H9 (cell line): ENCODE measurements at regions not wholly inside any gene's neighbourhood (a gene's known extent, or its start where the extent isn't known, plus 50 kb on each side); places are given as distances from the start of the nearest gene placed in this dataset.

Source experiments
- DNase-seq: peaks from one replicate; pipeline ENCODE4 v3.0.0-alpha.2; 2017
- H2AFZ ChIP-seq: one replicate; pipeline ENCODE4 v1.6.1; 2013; ENCODE audit warnings: mild to moderate bottlenecking, low read length, control low read depth, moderate library complexity
- H2AK5ac ChIP-seq: 2 replicates; pipeline ENCODE4 v1.6.1; 2013; ENCODE audit warnings: low read length, control low read depth, mixed read lengths; ENCODE audit not compliant: insufficient read length
- H2BK120ac ChIP-seq: one replicate; pipeline ENCODE4 v1.6.1; 2013; ENCODE audit warnings: low read depth, mild to moderate bottlenecking, low read length, control low read depth, inconsistent platforms; ENCODE audit not compliant: poor library complexity, severe bottlenecking
- H2BK12ac ChIP-seq: 2 replicates; pipeline ENCODE4 v1.6.1; 2013; ENCODE audit warnings: low read length, control low read depth, mixed read lengths, low read depth; ENCODE audit not compliant: insufficient read length
- H2BK15ac ChIP-seq: 2 replicates; pipeline ENCODE4 v1.6.1; 2013; ENCODE audit warnings: low read depth, low read length, control low read depth
- H2BK20ac ChIP-seq: one replicate; pipeline ENCODE4 v1.6.1; 2013; ENCODE audit warnings: low read depth, mild to moderate bottlenecking, low read length, control low read depth, inconsistent platforms; ENCODE audit not compliant: poor library complexity, severe bottlenecking
- H2BK5ac ChIP-seq: 2 replicates; pipeline ENCODE4 v1.6.1; 2013; ENCODE audit warnings: low read length, control low read depth, mixed read lengths; ENCODE audit not compliant: insufficient read length
- H3K14ac ChIP-seq: 2 replicates; pipeline ENCODE4 v1.6.1; 2013; ENCODE audit warnings: low read length, control low read depth; ENCODE audit not compliant: insufficient read depth
- H3K18ac ChIP-seq: 2 replicates; pipeline ENCODE4 v1.6.1; 2013; ENCODE audit warnings: low read depth, mild to moderate bottlenecking, mixed read lengths, low read length, control low read depth; ENCODE audit not compliant: insufficient read length
- H3K23ac ChIP-seq: 2 replicates; pipeline ENCODE4 v1.6.1; 2013; ENCODE audit warnings: low read length, control low read depth, mixed read lengths, low read depth; ENCODE audit not compliant: insufficient read length
- H3K23me2 ChIP-seq: 2 replicates; pipeline ENCODE4 v1.6.1; 2013; ENCODE audit warnings: low read depth, mild to moderate bottlenecking, mixed read lengths, low read length, control low read depth; ENCODE audit not compliant: insufficient read length, poor library complexity, severe bottlenecking
- H3K27ac ChIP-seq: 2 replicates; pipeline ENCODE4 v1.5.1; 2013; ENCODE audit warnings: low read length, control low read depth, mixed read lengths, low read depth; ENCODE audit not compliant: insufficient read length
- H3K27me3 ChIP-seq: 2 replicates; pipeline ENCODE4 v1.6.1; 2013; ENCODE audit warnings: low read length, control low read depth, inconsistent platforms; ENCODE audit not compliant: insufficient read depth
- H3K4ac ChIP-seq: 2 replicates; pipeline ENCODE4 v1.6.1; 2013; ENCODE audit warnings: low read depth, mild to moderate bottlenecking, control low read depth, inconsistent platforms, low read length, moderate library complexity
- H3K4me1 ChIP-seq: 2 replicates; pipeline ENCODE4 v1.6.1; 2013; ENCODE audit warnings: low read length, control low read depth, inconsistent platforms; ENCODE audit not compliant: insufficient read depth
- H3K4me2 ChIP-seq: 2 replicates; pipeline ENCODE4 v1.6.1; 2013; ENCODE audit warnings: low read length, control low read depth, mixed read lengths; ENCODE audit not compliant: insufficient read length, insufficient read depth
- H3K56ac ChIP-seq: 2 replicates; pipeline ENCODE4 v1.6.1; 2013; ENCODE audit warnings: low read depth, mild to moderate bottlenecking, mixed read lengths, low read length, control low read depth; ENCODE audit not compliant: insufficient read length
- H3K79me1 ChIP-seq: 2 replicates; pipeline ENCODE4 v1.6.1; 2013; ENCODE audit warnings: low read depth, mild to moderate bottlenecking, moderate library complexity, low read length, control low read depth, inconsistent platforms; ENCODE audit not compliant: insufficient read depth, poor library complexity, severe bottlenecking
- H3K79me2 ChIP-seq: 2 replicates; pipeline ENCODE4 v1.6.1; 2013; ENCODE audit warnings: low read length, control low read depth, inconsistent platforms; ENCODE audit not compliant: insufficient read depth
- H3K9ac ChIP-seq: 2 replicates; pipeline ENCODE4 v1.6.1; 2013; ENCODE audit warnings: low read length, control low read depth, mixed read lengths; ENCODE audit not compliant: insufficient read length; ENCODE audit errors: extremely low read depth
- H3K9me3 ChIP-seq: one replicate; pipeline ENCODE4 v1.6.1; 2013; ENCODE audit warnings: low read depth, low read length, inconsistent platforms; ENCODE audit not compliant: control insufficient read depth
- H3T11ph ChIP-seq: one replicate; pipeline ENCODE4 v1.6.1; 2013; ENCODE audit warnings: mild to moderate bottlenecking, low read length, control low read depth, inconsistent platforms
- H4K20me1 ChIP-seq: one replicate; pipeline ENCODE4 v1.6.1; 2013; ENCODE audit not compliant: control insufficient read depth, insufficient read length, insufficient read depth
- H4K5ac ChIP-seq: 2 replicates; pipeline ENCODE4 v1.6.1; 2013; ENCODE audit warnings: low read depth, mild to moderate bottlenecking, mixed read lengths, low read length, control low read depth; ENCODE audit not compliant: insufficient read length
- H4K8ac ChIP-seq: replicated peaks from 2 replicates; pipeline ENCODE4 v1.6.1; 2013; ENCODE audit warnings: low read length, control low read depth, mixed read lengths, low read depth; ENCODE audit not compliant: insufficient read length
- H4K91ac ChIP-seq: 2 replicates; pipeline ENCODE4 v1.6.1; 2013; ENCODE audit warnings: low read depth, mild to moderate bottlenecking, moderate library complexity, mixed read lengths, low read length, control low read depth; ENCODE audit not compliant: insufficient read length
- H3K27ac Mint-ChIP-seq, 3 experiments: 2 replicates in 2 of 3; 3 replicates in 1 of 3; pipeline ENCODE4 v1.8.0; 2020 to 2021; ENCODE audit warnings: mixed read lengths in 3 of 3, mild to moderate bottlenecking in 1 of 3, moderate library complexity in 1 of 3
- H3K27me3 Mint-ChIP-seq: 2 replicates; pipeline ENCODE4 v1.8.0; 2021; ENCODE audit warnings: low read depth, mild to moderate bottlenecking, moderate library complexity, mixed read lengths
- H3K36me3 Mint-ChIP-seq, 3 experiments: 2 replicates in 2 of 3; 3 replicates in 1 of 3; pipeline ENCODE4 v1.8.0; 2020 to 2021; ENCODE audit warnings: low read depth in 3 of 3, mixed read lengths in 3 of 3; ENCODE audit not compliant: insufficient read depth in 1 of 3
- H3K4me1 Mint-ChIP-seq, 2 experiments: 2 replicates each; pipeline ENCODE4 v1.8.0; 2020; ENCODE audit warnings: mixed read lengths in 2 of 2
- H3K4me3 Mint-ChIP-seq, 2 experiments: 2 replicates in 1 of 2; 3 replicates in 1 of 2; pipeline ENCODE4 v1.8.0; 2020 to 2021; ENCODE audit warnings: mild to moderate bottlenecking in 2 of 2, mixed read lengths in 2 of 2, moderate library complexity in 1 of 2
- H3K9me3 Mint-ChIP-seq, 2 experiments: 2 replicates in 1 of 2; 3 replicates in 1 of 2; pipeline ENCODE4 v1.8.0; 2020; ENCODE audit warnings: mild to moderate bottlenecking in 2 of 2, mixed read lengths in 2 of 2, moderate library complexity in 1 of 2
- TF ChIP-seq, protein P1 (sequence below): fragments of 200-600 bp; sonication (generic); conservative IDR thresholded peaks from 3 replicates; pipeline ENCODE4 v1.8.0; 2021; ENCODE audit warnings: antibody characterized with exemption, mild to moderate bottlenecking

DNA sequence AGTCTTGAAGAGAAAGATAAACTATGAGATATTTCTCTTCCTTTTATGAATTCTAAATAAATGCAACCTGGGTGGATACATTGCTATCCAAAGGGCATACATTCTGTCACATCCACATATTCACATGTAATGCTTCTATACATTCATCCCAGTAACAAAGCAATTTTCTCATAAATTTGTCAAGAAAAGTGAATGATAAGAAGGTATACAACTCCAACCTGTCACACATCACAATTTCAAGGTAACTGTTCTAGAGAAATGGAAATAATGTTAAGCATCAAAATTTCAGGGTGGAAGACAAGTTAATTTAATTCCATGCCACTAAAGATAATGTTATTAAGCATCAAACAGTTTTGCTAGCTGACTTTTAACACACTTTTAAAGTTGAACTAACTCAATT is 212.9 kb downstream of the SYT10 start:
- no peak overlapping the region for H2BK12ac ChIP-seq
- no peak overlapping the region for H3K4me2 ChIP-seq
- H3K79me1 ChIP-seq = no peaks in the 10 kb centered on the region
- no peak overlapping the region for H2BK20ac ChIP-seq
- H3K23ac ChIP-seq = no peak overlapping the region
- no peaks in the 10 kb centered on the region for H3K4me1 ChIP-seq
- no peak overlapping the region for H3K4me3 Mint-ChIP-seq
- H3K4me1 Mint-ChIP-seq = no peaks in the 10 kb centered on the region
- H4K5ac ChIP-seq = no peak overlapping the region
- peaks cover 0 to 13% (median 6%) of the 10 kb centered on the region in 3 experiments; a peak in 6 of 7 replicates for H3K36me3 Mint-ChIP-seq
- no peak overlapping the region for H3K4ac ChIP-seq
- H3K27ac Mint-ChIP-seq = no peak overlapping the region
- no peak overlapping the region for H2BK15ac ChIP-seq
- H3K18ac ChIP-seq = no peak overlapping the region
- no peaks in the 10 kb centered on the region for H3K23me2 ChIP-seq
- DNase-seq = no peak
- H3K14ac ChIP-seq = no peak overlapping the region
- no peak overlapping the region for H2BK120ac ChIP-seq
- H3K56ac ChIP-seq = no peak overlapping the region
- H3T11ph ChIP-seq = no peak overlapping the region
- no peak overlapping the region for H4K91ac ChIP-seq
- no peak overlapping the region for H3K9ac ChIP-seq
- H3K27me3 ChIP-seq = no peaks in the 10 kb centered on the region
- H3K27me3 Mint-ChIP-seq = no peaks in the 10 kb centered on the region; the same call in 1 of the 2 replicates
- H3K79me2 ChIP-seq = no peaks in the 10 kb centered on the region
- H3K27ac ChIP-seq = no peak overlapping the region
- H4K20me1 ChIP-seq = no peaks in the 10 kb centered on the region
- H3K9me3 Mint-ChIP-seq = peaks cover 30 to 32% of the 10 kb centered on the region in 2 experiments
- TF ChIP-seq, protein P1, sequence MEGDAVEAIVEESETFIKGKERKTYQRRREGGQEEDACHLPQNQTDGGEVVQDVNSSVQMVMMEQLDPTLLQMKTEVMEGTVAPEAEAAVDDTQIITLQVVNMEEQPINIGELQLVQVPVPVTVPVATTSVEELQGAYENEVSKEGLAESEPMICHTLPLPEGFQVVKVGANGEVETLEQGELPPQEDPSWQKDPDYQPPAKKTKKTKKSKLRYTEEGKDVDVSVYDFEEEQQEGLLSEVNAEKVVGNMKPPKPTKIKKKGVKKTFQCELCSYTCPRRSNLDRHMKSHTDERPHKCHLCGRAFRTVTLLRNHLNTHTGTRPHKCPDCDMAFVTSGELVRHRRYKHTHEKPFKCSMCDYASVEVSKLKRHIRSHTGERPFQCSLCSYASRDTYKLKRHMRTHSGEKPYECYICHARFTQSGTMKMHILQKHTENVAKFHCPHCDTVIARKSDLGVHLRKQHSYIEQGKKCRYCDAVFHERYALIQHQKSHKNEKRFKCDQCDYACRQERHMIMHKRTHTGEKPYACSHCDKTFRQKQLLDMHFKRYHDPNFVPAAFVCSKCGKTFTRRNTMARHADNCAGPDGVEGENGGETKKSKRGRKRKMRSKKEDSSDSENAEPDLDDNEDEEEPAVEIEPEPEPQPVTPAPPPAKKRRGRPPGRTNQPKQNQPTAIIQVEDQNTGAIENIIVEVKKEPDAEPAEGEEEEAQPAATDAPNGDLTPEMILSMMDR = no peak
- no peak overlapping the region for H2AK5ac ChIP-seq
- no peaks in the 10 kb centered on the region for H3K9me3 ChIP-seq
- no peak overlapping the region for H4K8ac ChIP-seq
- H2AFZ ChIP-seq = no peak overlapping the region
- no peak overlapping the region for H2BK5ac ChIP-seq
